Gastroesophageal sphincter (tissue), 4 donors: ENCODE measurements at regions not wholly inside any gene's neighbourhood (a gene's known extent, or its start where the extent isn't known, plus 50 kb on each side); places are given as distances from the start of the nearest gene placed in this dataset.
A peak's percentile ranks its signal among the peaks of the same experiment; 100 is the strongest.

Experiments used
- ATAC-seq: fragments of 150-250 bp; one replicate; pipeline ENCODE4 v1.9.1; 2016; ENCODE audit warnings: mild to moderate bottlenecking, moderate library complexity
- H3K27ac ChIP-seq, 4 donors: fragments of 200-600 bp; sonication (generic) in 3 of 4; 1 replicate in 3 of 4; 2 replicates in 1 of 4; pipeline ENCODE4 v1.5.1; 2016 to 2019
- H3K27me3 ChIP-seq: fragments of 200-600 bp; sonication (generic); one replicate; pipeline ENCODE4 v1.5.1; 2019
- H3K36me3 ChIP-seq, 2 donors: fragments of 200-600 bp; sonication (generic); one replicate each; pipeline ENCODE4 v1.5.1; 2019; ENCODE audit warnings: control low read depth in 1 of 2
- H3K4me1 ChIP-seq, 3 donors: fragments of 200-600 bp; sonication (generic); 1 replicate in 2 of 3; 2 replicates in 1 of 3; pipeline ENCODE4 v1.5.1; 2016 to 2019; ENCODE audit warnings: control low read depth in 2 of 3
- H3K4me3 ChIP-seq, 2 donors: fragments of 200-600 bp; sonication (generic); one replicate each; pipeline ENCODE4 v1.5.1; 2019; ENCODE audit warnings: mild to moderate bottlenecking in 1 of 2, moderate library complexity in 1 of 2
- H3K9me3 ChIP-seq, 3 donors: fragments of 200-600 bp; sonication (generic); one replicate each; pipeline ENCODE4 v1.5.1; 2017 to 2019; ENCODE audit warnings: control low read depth in 2 of 3
- CTCF ChIP-seq, 4 experiments: fragments of 200-600 bp in 2 of 4; fragments of 450-650 bp in 2 of 4; sonication (generic) in 1 of 4; IDR thresholded peaks; one replicate each; pipeline ENCODE4 v1.5.1; 2017 to 2019; ENCODE audit warnings: antibody characterized with exemption in 4 of 4, mild to moderate bottlenecking in 2 of 4, moderate library complexity in 2 of 4
- EP300 ChIP-seq: sonication (generic); formaldehyde crosslinking; IDR thresholded peaks from one replicate; pipeline ENCODE4 v1.6.1; 2017; ENCODE audit warnings: antibody characterized with exemption, mild to moderate bottlenecking
- POLR2A ChIP-seq, 2 donors: fragments of 450-650 bp; IDR thresholded peaks; one replicate each; pipeline ENCODE4 v1.6.1; 2017; ENCODE audit warnings: antibody characterized with exemption in 2 of 2, mild to moderate bottlenecking in 2 of 2, moderate library complexity in 1 of 2
- POLR2AphosphoS5 ChIP-seq: sonication (generic); formaldehyde crosslinking; IDR thresholded peaks from one replicate; pipeline ENCODE4 v1.6.1; 2017; ENCODE audit warnings: antibody characterized with exemption
- WGBS, 2 donors: methylation state at CpG; one replicate each; pipeline ENCODE4 v1.1.5; 2018; ENCODE audit warnings: low coverage in 1 of 2; 5-methylcytosine and 5-hydroxymethylcytosine counted together

- no peak for ATAC-seq
- Histone ChIP-seq H3K4me3 (no peak overlapping the region), H3K27me3 (peaks cover 60% of the 10 kb centered on the region), H3K27ac (no peak overlapping the region), H3K36me3 (no peaks in the 10 kb centered on the region), H3K4me1 (peaks cover 0 to 4% (median 0%) of the 10 kb centered on the region in 3 donors), H3K9me3 (no peaks in the 10 kb centered on the region)
- 70 to 83% methylated on average over 1 to 5 of the region's 8 CpGs for WGBS, 2 donors
- TF ChIP-seq POLR2AphosphoS5 (no peak), POLR2A (IDR thresholded peaks at IDR 0.05) (no peak), EP300 (no peak), CTCF (IDR thresholded peaks at IDR 0.05) (no peak)
These were observed 108.6 kb upstream of the GPR26 start for GRCh38 chr10:123557366-123558108.

GRCh38 chr10:123558651-123559050, 107.5 kb upstream of the GPR26 start:
- H3K36me3 ChIP-seq, result no peaks in the 10 kb centered on the region
- no peak for ATAC-seq
- TF ChIP-seq POLR2AphosphoS5, result no peak
- TF ChIP-seq CTCF (IDR thresholded peaks at IDR 0.05), result no peak
- no peak for TF ChIP-seq EP300
- H3K4me1 ChIP-seq, result peaks cover 0 to 4% (median 0%) of the 10 kb centered on the region in 3 donors
- H3K4me3 ChIP-seq, result no peak overlapping the region
- H3K27ac ChIP-seq, result no peak overlapping the region
- peaks cover 50% of the 10 kb centered on the region for H3K27me3 ChIP-seq
- WGBS, 2 donors, result 20 to 40% methylated on average over 1 of the region's 17 CpGs
- H3K9me3 ChIP-seq, result no peaks in the 10 kb centered on the region

DNA sequence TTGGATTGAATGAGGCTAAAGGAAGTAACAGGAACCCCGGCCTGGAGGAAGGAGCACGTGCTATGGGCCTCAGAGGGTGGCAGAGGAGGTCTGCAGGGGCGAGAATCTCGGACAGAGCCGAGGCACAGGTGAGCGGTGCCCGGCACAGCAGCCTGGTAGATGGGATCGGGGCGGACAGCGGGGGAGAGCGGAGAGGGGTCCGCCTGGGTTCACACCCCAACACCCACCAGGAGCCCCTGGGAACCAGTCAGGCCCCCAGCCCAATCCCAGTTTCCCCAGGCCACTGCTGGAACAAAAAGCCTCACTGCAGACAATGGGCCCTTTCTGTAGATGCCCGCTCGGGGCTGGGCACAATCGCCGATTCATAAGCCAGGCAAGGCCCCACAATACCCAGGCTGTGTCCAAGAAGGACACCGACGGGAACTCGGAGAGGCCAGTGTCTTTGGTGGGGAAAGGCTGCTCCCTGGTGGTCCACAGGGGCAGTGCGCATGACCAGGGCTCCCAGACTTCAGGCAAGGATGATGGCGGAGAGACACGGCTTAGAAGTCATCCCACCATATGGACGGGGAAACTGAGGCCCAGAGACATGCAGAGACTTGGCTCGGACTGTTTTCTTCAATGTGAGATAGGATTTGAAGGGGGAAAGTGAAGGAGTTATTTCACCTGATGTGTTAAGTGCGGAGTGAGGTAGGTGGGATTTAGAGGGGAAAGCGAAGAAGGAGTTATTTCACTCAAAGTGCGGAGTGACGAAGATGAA, 106.9 kb upstream of the GPR26 start:
- Histone ChIP-seq H3K36me3 (no peaks in the 10 kb centered on the region), H3K27me3 (peaks cover 44% of the 10 kb centered on the region), H3K4me1 (peaks cover 0 to 4% (median 0%) of the 10 kb centered on the region in 3 donors), H3K9me3 (no peaks in the 10 kb centered on the region), H3K4me3 (no peak overlapping the region), H3K27ac (no peak overlapping the region)
- no peak for TF ChIP-seq EP300
- TF ChIP-seq CTCF (IDR thresholded peaks at IDR 0.05), result peak in 3 of 4 experiments; percentile 93 to 97 (median 95)
- TF ChIP-seq POLR2AphosphoS5, result no peak
- no peak for TF ChIP-seq POLR2A (IDR thresholded peaks at IDR 0.05)
- peak; percentile 63 for ATAC-seq
- 11 to 41% methylated on average over 7 to 12 of the region's 28 CpGs for WGBS, 2 donors

GRCh38 chr10:123559823-123560092, 106.4 kb upstream of the GPR26 start:
- no peaks in the 10 kb centered on the region for H3K9me3 ChIP-seq
- H3K27me3 ChIP-seq, result peaks cover 39% of the 10 kb centered on the region
- ATAC-seq, result no peak
- H3K4me3 ChIP-seq, result no peak overlapping the region
- H3K4me1 ChIP-seq, result peaks cover 0 to 4% (median 0%) of the 10 kb centered on the region in 3 donors
- no peak for TF ChIP-seq EP300
- TF ChIP-seq POLR2A (IDR thresholded peaks at IDR 0.05), result no peak
- TF ChIP-seq POLR2AphosphoS5, result no peak
- no peak for TF ChIP-seq CTCF (IDR thresholded peaks at IDR 0.05)
- no peaks in the 10 kb centered on the region for H3K36me3 ChIP-seq
- 57 to 88% methylated on average over 4 to 6 of the region's 7 CpGs for WGBS, 2 donors
- H3K27ac ChIP-seq, result no peak overlapping the region
